ENCODE measurements at regions not wholly inside any gene's neighbourhood (a gene's known extent, or its start where the extent isn't known, plus 50 kb on each side); places are given as distances from the start of the nearest gene placed in this dataset.

DNA sequence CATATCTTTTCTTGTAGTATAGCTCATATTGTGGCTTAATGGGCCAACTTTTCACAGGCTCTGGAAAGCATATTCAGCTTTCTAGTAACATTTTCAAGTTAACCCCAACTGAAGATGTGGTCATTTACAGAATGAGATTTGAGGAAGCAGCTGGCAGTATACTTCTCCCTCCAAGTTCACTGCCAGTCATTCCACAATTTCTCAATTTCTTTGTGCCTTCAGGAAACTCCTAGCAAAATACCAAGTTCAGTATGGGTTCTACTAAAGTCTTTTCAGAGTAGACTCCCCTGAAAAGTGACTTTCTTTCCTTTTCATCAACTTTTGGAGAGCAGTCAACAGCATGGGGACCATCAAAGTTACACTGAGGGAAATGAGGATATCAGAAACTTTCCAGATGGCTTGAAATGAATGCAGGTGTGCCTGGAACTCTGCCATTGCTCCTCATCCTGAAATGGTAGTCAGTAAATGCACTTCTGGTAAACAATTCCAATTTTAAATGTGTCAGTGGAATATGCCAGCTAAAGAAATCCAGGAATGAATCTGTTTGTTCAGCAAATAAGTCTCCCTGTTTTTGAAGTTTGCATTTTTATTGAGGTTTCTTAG is 81.5 kb upstream of the TEX13D start:
- Histone ChIP-seq H2BK5ac (ENCODE audit: low read depth, low read length, poor library complexity, severe bottlenecking) (no peak overlapping the region), H3K9me3 (ENCODE audit: control insufficient read depth, insufficient read depth, low read length) (no peaks in the 10 kb centered on the region), H4K8ac (ENCODE audit: low read depth in 2 of 2, low read length in 2 of 2) (no peak overlapping the region), H3K4me3 (ENCODE audit: insufficient read depth, low read depth, low read length) (no peak overlapping the region), H3K27ac (ENCODE audit: insufficient read depth, low read length) (no peak overlapping the region), H3K36me3 (ENCODE audit: control insufficient read depth, insufficient read depth, low read length) (no peaks in the 10 kb centered on the region), H3K9me1 (ENCODE audit: insufficient read depth, low read length) (no peaks in the 10 kb centered on the region), H3K27me3 (ENCODE audit: control insufficient read depth, insufficient read depth, low read length) (no peaks in the 10 kb centered on the region), H2AFZ (replicated peaks; ENCODE audit: low read length, poor library complexity) (no peak overlapping the region), H2BK20ac (ENCODE audit: low read depth, low read length) (no peak overlapping the region), H2BK120ac (ENCODE audit: low read depth, low read length) (no peak overlapping the region), H3K79me1 (ENCODE audit: low read depth in 1 of 2, low read length in 2 of 2) (no peaks in the 10 kb centered on the region), H2BK15ac (ENCODE audit: low read depth, low read length) (no peak overlapping the region), H3K9ac (ENCODE audit: low read depth, low read length) (no peak overlapping the region), H3K18ac (ENCODE audit: low read depth, low read length) (no peak overlapping the region), H4K20me1 (ENCODE audit: insufficient read depth, low read length) (no peaks in the 10 kb centered on the region), H3K4ac (ENCODE audit: low read depth, low read length) (no peak overlapping the region), H4K91ac (ENCODE audit: insufficient read depth, low read depth, low read length) (no peak overlapping the region), H3K56ac (ENCODE audit: extremely low read depth, insufficient read depth, low read length) (no peak overlapping the region), H2AK5ac (ENCODE audit: low read depth, low read length) (no peak overlapping the region), H4K5ac (ENCODE audit: low read depth, low read length) (no peak overlapping the region), H3K14ac (replicated peaks; ENCODE audit: low read depth, low read length) (no peak overlapping the region), H3K4me1 (ENCODE audit: control insufficient read depth, insufficient read depth, low read length) (no peaks in the 10 kb centered on the region), H3K23ac (ENCODE audit: low read depth, low read length) (no peak overlapping the region), H3K4me2 (ENCODE audit: low read depth, low read length) (no peak overlapping the region), H2AK9ac (replicated peaks; ENCODE audit: low read depth, low read length, poor library complexity) (no peak overlapping the region)
- BruUV-seq (replicated peaks), result no TSS peak
- CTCF ChIA-PET, result no interaction called here
- in situ Hi-C loops (cut with MboI; ENCODE audit: low sequenced_read_pairs), result no loop called here
- intact Hi-C loops (cut with micrococcal nuclease), result no loop called here
- DNase-seq (no peak), ATAC-seq (ENCODE audit: low read depth) (no peak)
- dilution Hi-C loops (cut with HindIII; ENCODE audit: low sequenced_read_pairs, unreplicated experiment), result no loop called here
- POLR2A ChIA-PET (ENCODE audit: unreplicated experiment), result no interaction called here
- TF ChIP-seq CHD1 (IDR thresholded peaks at IDR 0.05; ENCODE audit: low read depth, low read length) (no peak), RFX5 (IDR thresholded peaks at IDR 0.05; ENCODE audit: low read depth, low read length) (no peak), POLR2A (IDR thresholded peaks at IDR 0.05; ENCODE audit: low read depth, low read length) (no peak), SMC3 (IDR thresholded peaks at IDR 0.05; ENCODE audit: low read depth, low read length) (no peak), RCOR1 (IDR thresholded peaks at IDR 0.05; ENCODE audit: insufficient replicate concordance, low read length) (no peak), MAZ (IDR thresholded peaks at IDR 0.05; ENCODE audit: borderline replicate concordance, low read depth, low read length) (no peak), MXI1 (IDR thresholded peaks at IDR 0.05; ENCODE audit: borderline replicate concordance, low read depth, low read length) (no peak), FOS (IDR thresholded peaks at IDR 0.05; ENCODE audit: low read depth, low read length) (no peak), NFE2L2 (IDR thresholded peaks at IDR 0.05; ENCODE audit: low read depth, low read length) (no peak), BHLHE40 (IDR thresholded peaks at IDR 0.05; ENCODE audit: low read depth, low read length) (no peak), MAFK (IDR thresholded peaks at IDR 0.05; ENCODE audit: low read depth, low read length) (no peak), CEBPB (IDR thresholded peaks at IDR 0.05; ENCODE audit: low read depth, low read length) (no peak), RAD21 (IDR thresholded peaks at IDR 0.05; ENCODE audit: low read length) (no peak)
- TF ChIP-seq, protein P1, sequence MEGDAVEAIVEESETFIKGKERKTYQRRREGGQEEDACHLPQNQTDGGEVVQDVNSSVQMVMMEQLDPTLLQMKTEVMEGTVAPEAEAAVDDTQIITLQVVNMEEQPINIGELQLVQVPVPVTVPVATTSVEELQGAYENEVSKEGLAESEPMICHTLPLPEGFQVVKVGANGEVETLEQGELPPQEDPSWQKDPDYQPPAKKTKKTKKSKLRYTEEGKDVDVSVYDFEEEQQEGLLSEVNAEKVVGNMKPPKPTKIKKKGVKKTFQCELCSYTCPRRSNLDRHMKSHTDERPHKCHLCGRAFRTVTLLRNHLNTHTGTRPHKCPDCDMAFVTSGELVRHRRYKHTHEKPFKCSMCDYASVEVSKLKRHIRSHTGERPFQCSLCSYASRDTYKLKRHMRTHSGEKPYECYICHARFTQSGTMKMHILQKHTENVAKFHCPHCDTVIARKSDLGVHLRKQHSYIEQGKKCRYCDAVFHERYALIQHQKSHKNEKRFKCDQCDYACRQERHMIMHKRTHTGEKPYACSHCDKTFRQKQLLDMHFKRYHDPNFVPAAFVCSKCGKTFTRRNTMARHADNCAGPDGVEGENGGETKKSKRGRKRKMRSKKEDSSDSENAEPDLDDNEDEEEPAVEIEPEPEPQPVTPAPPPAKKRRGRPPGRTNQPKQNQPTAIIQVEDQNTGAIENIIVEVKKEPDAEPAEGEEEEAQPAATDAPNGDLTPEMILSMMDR (conservative IDR thresholded peaks at IDR 0.05; ENCODE audit: low read depth, low read length), result no peak
- TF ChIP-seq, protein P2, sequence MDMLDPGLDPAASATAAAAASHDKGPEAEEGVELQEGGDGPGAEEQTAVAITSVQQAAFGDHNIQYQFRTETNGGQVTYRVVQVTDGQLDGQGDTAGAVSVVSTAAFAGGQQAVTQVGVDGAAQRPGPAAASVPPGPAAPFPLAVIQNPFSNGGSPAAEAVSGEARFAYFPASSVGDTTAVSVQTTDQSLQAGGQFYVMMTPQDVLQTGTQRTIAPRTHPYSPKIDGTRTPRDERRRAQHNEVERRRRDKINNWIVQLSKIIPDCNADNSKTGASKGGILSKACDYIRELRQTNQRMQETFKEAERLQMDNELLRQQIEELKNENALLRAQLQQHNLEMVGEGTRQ (IDR thresholded peaks at IDR 0.05; ENCODE audit: low read depth, low read length), result no peak

All from IMR-90 (cell line).